ENCODE measurements at regions not wholly inside any gene's neighbourhood (a gene's known extent, or its start where the extent isn't known, plus 50 kb on each side); places are given as distances from the start of the nearest gene placed in this dataset.

DNA sequence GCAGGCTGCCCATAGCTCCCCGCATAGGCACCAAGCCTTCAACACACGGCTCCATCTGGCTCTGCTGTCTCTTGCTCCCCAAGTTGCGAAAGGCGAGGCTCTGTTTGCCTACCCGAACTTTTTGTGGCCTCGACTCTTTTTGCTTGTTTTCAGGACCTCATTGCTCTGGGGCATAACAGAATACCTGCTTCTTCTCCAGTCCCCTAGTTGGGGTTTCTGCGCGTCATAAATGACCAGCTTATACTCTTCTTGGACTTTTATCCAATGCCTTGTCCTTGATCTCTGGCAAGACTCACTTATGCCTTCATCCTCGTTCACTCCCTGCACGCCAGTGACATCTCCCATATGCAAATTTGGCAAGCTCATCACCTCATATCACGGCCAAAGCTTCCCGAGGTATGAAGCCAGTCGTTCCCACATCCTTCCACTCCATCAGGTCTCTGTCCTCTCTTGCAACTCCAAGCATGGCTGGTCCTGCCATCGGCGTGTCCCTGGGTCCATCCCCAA, 238.8 kb upstream of the ADAMTS16 start:
- TF ChIP-seq, protein P1, sequence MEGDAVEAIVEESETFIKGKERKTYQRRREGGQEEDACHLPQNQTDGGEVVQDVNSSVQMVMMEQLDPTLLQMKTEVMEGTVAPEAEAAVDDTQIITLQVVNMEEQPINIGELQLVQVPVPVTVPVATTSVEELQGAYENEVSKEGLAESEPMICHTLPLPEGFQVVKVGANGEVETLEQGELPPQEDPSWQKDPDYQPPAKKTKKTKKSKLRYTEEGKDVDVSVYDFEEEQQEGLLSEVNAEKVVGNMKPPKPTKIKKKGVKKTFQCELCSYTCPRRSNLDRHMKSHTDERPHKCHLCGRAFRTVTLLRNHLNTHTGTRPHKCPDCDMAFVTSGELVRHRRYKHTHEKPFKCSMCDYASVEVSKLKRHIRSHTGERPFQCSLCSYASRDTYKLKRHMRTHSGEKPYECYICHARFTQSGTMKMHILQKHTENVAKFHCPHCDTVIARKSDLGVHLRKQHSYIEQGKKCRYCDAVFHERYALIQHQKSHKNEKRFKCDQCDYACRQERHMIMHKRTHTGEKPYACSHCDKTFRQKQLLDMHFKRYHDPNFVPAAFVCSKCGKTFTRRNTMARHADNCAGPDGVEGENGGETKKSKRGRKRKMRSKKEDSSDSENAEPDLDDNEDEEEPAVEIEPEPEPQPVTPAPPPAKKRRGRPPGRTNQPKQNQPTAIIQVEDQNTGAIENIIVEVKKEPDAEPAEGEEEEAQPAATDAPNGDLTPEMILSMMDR (IDR thresholded peaks at IDR 0.05; ENCODE audit: extremely low read depth, missing control alignments), result no peak
- DNase-seq (ENCODE audit: low spot score), result no peak

DNA sequence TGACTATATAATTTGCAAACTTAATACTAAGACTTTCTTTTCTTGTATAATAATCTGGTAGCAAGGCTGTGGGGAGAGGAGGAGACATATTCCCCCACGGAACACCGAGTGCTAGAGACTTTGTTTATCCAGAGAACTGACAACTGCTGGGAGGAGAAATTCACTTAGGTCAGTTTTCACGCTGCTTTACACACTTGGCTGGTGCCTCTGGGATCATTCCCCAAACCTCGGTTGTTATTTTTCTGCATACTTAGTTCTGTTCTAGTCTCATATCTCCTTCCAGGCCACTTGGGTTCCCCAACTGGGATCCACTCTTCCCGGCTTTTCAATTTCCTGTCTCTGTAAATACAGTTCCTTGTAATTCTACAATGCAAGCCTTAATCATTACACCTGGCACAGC, 238.2 kb upstream of the ADAMTS16 start:
- DNase-seq (ENCODE audit: low spot score), result no peak
- TF ChIP-seq, protein P1 (IDR thresholded peaks at IDR 0.05; ENCODE audit: extremely low read depth, missing control alignments), result no peak

DNA sequence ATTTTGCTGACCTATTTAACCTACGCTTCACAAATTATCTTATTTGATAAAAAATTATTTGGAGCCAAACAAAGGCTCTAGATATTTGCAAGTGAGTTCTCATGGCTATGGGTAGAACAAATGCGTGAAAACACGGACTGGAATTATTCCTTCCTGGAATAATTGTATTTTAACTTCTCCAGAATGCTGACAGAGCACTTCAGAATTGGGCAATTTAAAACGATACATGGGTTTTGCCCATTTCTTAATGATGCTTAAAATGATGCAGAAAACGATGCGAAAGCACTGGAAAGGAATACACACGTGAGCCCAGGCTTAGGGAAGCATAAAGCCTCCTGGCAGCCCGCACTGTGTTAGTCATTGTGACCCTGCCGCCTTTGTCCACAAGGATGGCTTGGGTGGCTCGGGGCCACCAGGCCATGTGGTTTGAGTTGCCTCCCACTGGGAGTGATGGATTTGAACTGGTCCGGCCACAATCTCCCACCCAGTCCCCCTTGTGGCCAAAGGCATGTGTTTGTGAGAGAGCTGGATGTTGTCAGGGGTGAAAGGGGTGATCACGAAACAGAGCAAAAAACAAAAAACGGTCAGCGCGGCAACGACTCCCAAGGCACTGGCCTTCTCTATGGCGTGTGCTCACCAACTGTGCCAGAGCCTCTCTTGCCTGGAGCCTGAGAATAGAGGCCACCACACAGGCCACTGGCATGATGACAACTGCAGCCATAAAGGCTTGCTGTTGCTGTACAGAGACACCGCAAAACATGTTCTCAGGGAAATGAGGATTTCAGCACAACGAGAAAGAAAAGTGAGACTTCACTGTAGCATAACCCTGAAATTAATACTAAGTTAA, 234.2 kb upstream of the ADAMTS16 start:
- no peak for DNase-seq (ENCODE audit: low spot score)
- TF ChIP-seq, protein P1 (IDR thresholded peaks at IDR 0.05; ENCODE audit: extremely low read depth, missing control alignments), result peak; percentile 5

DNA sequence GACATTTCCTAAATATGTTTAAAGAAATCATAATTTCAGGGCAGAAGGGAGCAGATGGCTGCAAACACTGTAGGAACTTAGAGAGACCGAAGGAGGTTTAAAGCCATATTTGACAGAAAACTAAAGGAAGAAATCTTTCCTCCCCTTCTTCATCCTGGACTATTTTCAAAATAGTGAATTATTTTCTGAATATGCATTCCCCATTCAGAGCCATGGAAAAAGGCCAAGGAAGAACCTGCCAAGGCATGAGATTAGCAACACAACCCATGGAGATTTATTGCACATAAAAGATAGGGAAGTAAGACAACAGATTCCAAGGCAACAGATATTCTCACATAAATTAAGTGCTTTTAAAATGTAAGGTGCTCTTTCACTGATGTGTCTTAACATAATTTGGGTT, 233.3 kb upstream of the ADAMTS16 start:
- TF ChIP-seq, protein P1 (IDR thresholded peaks at IDR 0.05; ENCODE audit: extremely low read depth, missing control alignments), result no peak
- no peak for DNase-seq (ENCODE audit: low spot score)

DNA sequence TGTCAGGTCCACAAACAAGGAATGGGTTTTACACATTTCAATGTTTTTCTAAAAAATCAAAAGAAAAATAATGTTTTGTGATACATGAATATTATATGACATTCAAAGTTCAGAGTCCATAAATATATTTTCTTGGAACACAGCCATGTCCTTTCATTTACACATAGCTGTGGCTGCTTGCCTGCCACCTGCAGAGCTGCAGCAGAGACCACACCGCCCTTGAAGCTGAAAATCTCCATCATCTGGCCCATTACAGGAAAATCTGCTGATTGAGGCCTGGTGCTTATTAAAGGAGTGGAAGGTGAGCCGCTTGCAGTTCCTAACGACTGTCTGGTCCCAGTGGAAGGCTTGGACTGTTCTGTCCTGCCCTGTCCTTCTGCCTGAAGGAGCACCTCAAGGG, 232.6 kb upstream of the ADAMTS16 start:
- TF ChIP-seq, protein P1 (IDR thresholded peaks at IDR 0.05; ENCODE audit: extremely low read depth, missing control alignments), result no peak
- DNase-seq (ENCODE audit: low spot score), result no peak

DNA sequence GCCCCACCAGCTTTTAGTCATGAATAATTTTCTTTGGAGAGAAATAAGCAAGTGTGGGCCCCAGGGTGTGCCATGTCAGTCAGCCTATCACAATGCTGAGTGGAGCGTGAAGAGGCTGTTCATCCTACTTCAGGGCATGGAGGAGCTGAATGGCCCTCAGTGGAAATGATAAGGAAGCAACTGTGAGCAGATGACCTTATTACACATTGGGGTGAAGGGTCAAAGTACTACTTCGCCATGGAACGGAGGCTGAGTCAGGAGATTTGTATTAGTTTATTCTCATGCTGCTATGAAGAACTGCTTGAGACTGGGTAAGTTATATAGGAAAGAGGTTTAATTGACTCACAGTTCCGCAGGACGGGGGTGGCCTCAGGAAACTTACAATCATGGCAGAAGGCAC, 231.0 kb upstream of the ADAMTS16 start:
- TF ChIP-seq, protein P1 (IDR thresholded peaks at IDR 0.05; ENCODE audit: extremely low read depth, missing control alignments), result no peak
- no peak for DNase-seq (ENCODE audit: low spot score)

DNA sequence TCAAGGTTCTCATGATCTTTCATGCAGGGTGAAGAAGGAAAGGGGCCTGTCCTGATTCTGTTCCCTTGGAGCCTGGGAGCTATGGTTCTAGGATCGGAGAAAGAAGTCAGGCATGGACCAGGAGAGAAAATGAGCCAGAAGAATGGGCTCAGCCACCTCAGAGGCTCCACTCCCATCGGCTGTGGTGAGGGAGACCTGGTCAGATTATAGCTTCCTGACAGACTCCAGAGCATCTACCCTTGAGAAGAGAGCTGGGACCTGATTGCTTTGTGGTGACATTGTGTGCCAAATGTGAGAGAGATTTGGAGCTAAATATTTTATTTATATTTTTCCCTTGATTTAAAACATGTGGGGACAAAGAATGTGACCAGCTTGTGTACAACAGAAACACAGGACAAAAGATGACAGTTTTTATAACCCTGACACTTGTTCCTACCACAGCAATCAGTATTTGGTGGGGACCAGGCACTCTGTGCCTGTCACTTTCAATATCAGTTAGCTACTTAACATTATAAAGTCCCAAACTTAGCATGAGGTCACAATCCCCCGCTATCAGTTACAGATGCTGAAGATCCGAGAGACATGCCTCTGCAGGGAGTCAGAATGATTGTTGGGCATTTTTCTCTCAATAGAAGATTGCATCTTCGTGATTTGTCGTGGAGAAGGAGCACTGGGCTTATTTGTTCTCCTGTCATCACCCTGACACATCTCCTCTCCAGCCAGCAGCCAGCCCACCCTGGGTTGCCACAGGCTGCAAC, 228.3 kb upstream of the ADAMTS16 start:
- DNase-seq (ENCODE audit: low spot score), result no peak
- TF ChIP-seq, protein P1 (IDR thresholded peaks at IDR 0.05; ENCODE audit: extremely low read depth, missing control alignments), result no peak

All from GM20000 (cell line).